ENCODE measurements at regions not wholly inside any gene's neighbourhood (a gene's known extent, or its start where the extent isn't known, plus 50 kb on each side); places are given as distances from the start of the nearest gene placed in this dataset.

DNA sequence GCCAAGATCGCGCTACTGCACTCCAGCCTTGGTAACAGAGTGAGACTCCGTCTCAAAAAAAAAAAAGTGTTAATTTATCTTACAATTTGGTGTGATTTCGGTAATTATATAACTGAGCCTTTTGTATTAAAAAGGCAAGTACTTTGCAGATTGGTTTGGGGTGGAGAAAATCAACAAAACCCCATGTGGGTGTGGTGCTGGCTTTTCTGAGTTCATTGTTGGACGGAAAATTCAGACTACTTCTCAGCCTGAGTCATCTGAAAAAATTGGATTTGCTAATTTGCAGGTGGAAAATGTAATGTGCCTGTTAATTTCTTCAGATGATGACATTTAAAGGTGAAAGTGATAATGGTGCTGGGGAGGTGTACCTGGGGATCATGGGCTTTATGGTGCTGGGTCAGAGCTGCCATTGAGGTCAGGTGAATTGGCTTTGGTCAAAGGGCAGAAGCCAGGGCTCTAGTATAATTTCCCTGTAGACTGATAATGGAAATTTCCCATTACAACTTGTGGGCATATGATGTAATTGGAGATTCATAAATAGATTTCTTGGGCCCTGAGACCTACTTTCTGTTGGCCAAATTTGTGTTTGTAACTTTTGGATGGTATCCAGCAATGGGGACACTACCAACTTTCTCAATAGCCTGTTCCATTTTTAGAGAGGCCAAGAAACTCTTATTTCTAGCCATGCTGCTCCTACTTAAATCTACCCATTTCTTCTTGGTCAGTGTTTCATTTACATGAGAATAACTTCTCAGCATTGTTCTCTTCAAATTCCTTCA is 74.3 kb upstream of the TEX13D start:
- ATAC-seq (ENCODE audit: low read depth) (no peak), DNase-seq (no peak)
- WGBS, 2 experiments (ENCODE audit: extremely low coverage in 2 of 2, insufficient read length in 1 of 2), result 13% methylated on average over 1 of the region's 5 CpGs; no CpG with 5 or more reads in 1 of the 2 experiments
- H2BK5ac ChIP-seq (ENCODE audit: low read depth, low read length, poor library complexity, severe bottlenecking), result no peak overlapping the region
- no peak overlapping the region for H3K4me2 ChIP-seq (ENCODE audit: low read depth, low read length)
- no peak overlapping the region for H3K27ac ChIP-seq (ENCODE audit: insufficient read depth, low read length)
- no peak overlapping the region for H2AK9ac ChIP-seq (replicated peaks; ENCODE audit: low read depth, low read length, poor library complexity)
- no peak overlapping the region for H2AFZ ChIP-seq (replicated peaks; ENCODE audit: low read length, poor library complexity)
- H3K9me1 ChIP-seq (ENCODE audit: insufficient read depth, low read length), result no peaks in the 10 kb centered on the region
- H3K18ac ChIP-seq (ENCODE audit: low read depth, low read length), result no peak overlapping the region
- no peak overlapping the region for H3K9ac ChIP-seq (ENCODE audit: low read depth, low read length)
- H2AK5ac ChIP-seq (ENCODE audit: low read depth, low read length), result no peak overlapping the region
- no peaks in the 10 kb centered on the region for H3K9me3 ChIP-seq (ENCODE audit: control insufficient read depth, insufficient read depth, low read length)
- intact Hi-C loops (cut with micrococcal nuclease), result no loop called here
- H3K14ac ChIP-seq (replicated peaks; ENCODE audit: low read depth, low read length), result no peak overlapping the region
- in situ Hi-C loops (cut with MboI; ENCODE audit: low sequenced_read_pairs), result no loop called here
- dilution Hi-C loops (cut with HindIII; ENCODE audit: low sequenced_read_pairs, unreplicated experiment), result no loop called here
- no peak overlapping the region for H2BK120ac ChIP-seq (ENCODE audit: low read depth, low read length)
- TF ChIP-seq BHLHE40 (IDR thresholded peaks at IDR 0.05; ENCODE audit: low read depth, low read length), result no peak
- no peak for TF ChIP-seq MAZ (IDR thresholded peaks at IDR 0.05; ENCODE audit: borderline replicate concordance, low read depth, low read length)
- no peak for TF ChIP-seq MAFK (IDR thresholded peaks at IDR 0.05; ENCODE audit: low read depth, low read length)
- TF ChIP-seq, protein P1, sequence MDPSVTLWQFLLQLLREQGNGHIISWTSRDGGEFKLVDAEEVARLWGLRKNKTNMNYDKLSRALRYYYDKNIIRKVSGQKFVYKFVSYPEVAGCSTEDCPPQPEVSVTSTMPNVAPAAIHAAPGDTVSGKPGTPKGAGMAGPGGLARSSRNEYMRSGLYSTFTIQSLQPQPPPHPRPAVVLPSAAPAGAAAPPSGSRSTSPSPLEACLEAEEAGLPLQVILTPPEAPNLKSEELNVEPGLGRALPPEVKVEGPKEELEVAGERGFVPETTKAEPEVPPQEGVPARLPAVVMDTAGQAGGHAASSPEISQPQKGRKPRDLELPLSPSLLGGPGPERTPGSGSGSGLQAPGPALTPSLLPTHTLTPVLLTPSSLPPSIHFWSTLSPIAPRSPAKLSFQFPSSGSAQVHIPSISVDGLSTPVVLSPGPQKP (IDR thresholded peaks at IDR 0.05; ENCODE audit: borderline replicate concordance, low read depth, low read length), result no peak
- TF ChIP-seq FOS (IDR thresholded peaks at IDR 0.05; ENCODE audit: low read depth, low read length), result no peak
- TF ChIP-seq, protein P2, sequence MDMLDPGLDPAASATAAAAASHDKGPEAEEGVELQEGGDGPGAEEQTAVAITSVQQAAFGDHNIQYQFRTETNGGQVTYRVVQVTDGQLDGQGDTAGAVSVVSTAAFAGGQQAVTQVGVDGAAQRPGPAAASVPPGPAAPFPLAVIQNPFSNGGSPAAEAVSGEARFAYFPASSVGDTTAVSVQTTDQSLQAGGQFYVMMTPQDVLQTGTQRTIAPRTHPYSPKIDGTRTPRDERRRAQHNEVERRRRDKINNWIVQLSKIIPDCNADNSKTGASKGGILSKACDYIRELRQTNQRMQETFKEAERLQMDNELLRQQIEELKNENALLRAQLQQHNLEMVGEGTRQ (IDR thresholded peaks at IDR 0.05; ENCODE audit: low read depth, low read length), result no peak
- TF ChIP-seq RAD21 (IDR thresholded peaks at IDR 0.05; ENCODE audit: low read length), result no peak
- TF ChIP-seq MXI1 (IDR thresholded peaks at IDR 0.05; ENCODE audit: borderline replicate concordance, low read depth, low read length), result no peak
- TF ChIP-seq POLR2A (IDR thresholded peaks at IDR 0.05; ENCODE audit: low read depth, low read length), result no peak
- TF ChIP-seq CHD1 (IDR thresholded peaks at IDR 0.05; ENCODE audit: low read depth, low read length), result no peak
- TF ChIP-seq RFX5 (IDR thresholded peaks at IDR 0.05; ENCODE audit: low read depth, low read length), result no peak
- TF ChIP-seq SMC3 (IDR thresholded peaks at IDR 0.05; ENCODE audit: low read depth, low read length), result no peak
- no peak for TF ChIP-seq RCOR1 (IDR thresholded peaks at IDR 0.05; ENCODE audit: insufficient replicate concordance, low read length)
- H2BK15ac ChIP-seq (ENCODE audit: low read depth, low read length), result no peak overlapping the region
- no peak overlapping the region for H4K5ac ChIP-seq (ENCODE audit: low read depth, low read length)
- POLR2A ChIA-PET (ENCODE audit: unreplicated experiment), result no interaction called here
- no TSS peak for BruUV-seq (replicated peaks)
- no peak overlapping the region for H3K23ac ChIP-seq (ENCODE audit: low read depth, low read length)
- H3K4me1 ChIP-seq (ENCODE audit: control insufficient read depth, insufficient read depth, low read length), result no peaks in the 10 kb centered on the region
- no peak overlapping the region for H3K4me3 ChIP-seq (ENCODE audit: insufficient read depth, low read depth, low read length)
- H4K20me1 ChIP-seq (ENCODE audit: insufficient read depth, low read length), result no peaks in the 10 kb centered on the region
- no peak overlapping the region for H3K56ac ChIP-seq (ENCODE audit: extremely low read depth, insufficient read depth, low read length)
- CTCF ChIA-PET, result no interaction called here
- no peaks in the 10 kb centered on the region for H3K27me3 ChIP-seq (ENCODE audit: control insufficient read depth, insufficient read depth, low read length)
- no peak overlapping the region for H4K91ac ChIP-seq (ENCODE audit: insufficient read depth, low read depth, low read length)
- H3K79me1 ChIP-seq (ENCODE audit: low read depth in 1 of 2, low read length in 2 of 2), result no peaks in the 10 kb centered on the region
- H3K4ac ChIP-seq (ENCODE audit: low read depth, low read length), result no peak overlapping the region
- no peaks in the 10 kb centered on the region for H3K36me3 ChIP-seq (ENCODE audit: control insufficient read depth, insufficient read depth, low read length)
- H2BK20ac ChIP-seq (ENCODE audit: low read depth, low read length), result no peak overlapping the region
- H4K8ac ChIP-seq (ENCODE audit: low read depth in 2 of 2, low read length in 2 of 2), result no peak overlapping the region

Data from IMR-90 (cell line).